SU-DHL-6 (cell line): ENCODE measurements at regions not wholly inside any gene's neighbourhood (a gene's known extent, or its start where the extent isn't known, plus 50 kb on each side); places are given as distances from the start of the nearest gene placed in this dataset.

Source experiments
- H2AFZ ChIP-seq: fragments of 200-600 bp; sonication (generic); 2 replicates; pipeline ENCODE4 v1.6.1; 2014; ENCODE audit warnings: low read depth, mild to moderate bottlenecking, moderate library complexity, mixed read lengths, antibody characterized with exemption, low read length; ENCODE audit not compliant: severe bottlenecking
- H3F3A ChIP-seq: fragments of 200-600 bp; shearing (Covaris generic); 2 replicates; pipeline ENCODE4 v1.6.0; 2016; ENCODE audit warnings: antibody characterized with exemption, mild to moderate bottlenecking; ENCODE audit not compliant: insufficient read depth
- H3K27ac ChIP-seq: fragments of 200-600 bp; sonication (generic); 2 replicates; pipeline ENCODE4 v1.5.1; 2016; ENCODE audit warnings: low read depth, mild to moderate bottlenecking, low read length, moderate library complexity, mixed read lengths
- H3K27me3 ChIP-seq: fragments of 200-600 bp; sonication (generic), shearing (Covaris generic); 2 replicates; pipeline ENCODE4 v1.6.0; 2014; ENCODE audit warnings: mild to moderate bottlenecking, low read length
- H3K36me3 ChIP-seq: fragments of 200-600 bp; sonication (generic); 2 replicates; pipeline ENCODE4 v1.6.1; 2014; ENCODE audit warnings: mild to moderate bottlenecking, low read length, mixed read lengths
- H3K4me2 ChIP-seq: fragments of 300-600, 200-600 bp; shearing (Covaris generic), sonication (generic); 2 replicates; pipeline ENCODE4 v1.6.0; 2014; ENCODE audit warnings: low read length, low read depth, mild to moderate bottlenecking; ENCODE audit not compliant: poor library complexity, severe bottlenecking
- H3K4me3 ChIP-seq: fragments of 200-600 bp; sonication (generic); 2 replicates; pipeline ENCODE4 v1.5.1; 2014; ENCODE audit warnings: antibody characterized with exemption, low read length, mild to moderate bottlenecking, mixed read lengths; ENCODE audit not compliant: insufficient read depth, poor library complexity, severe bottlenecking
- H3K79me2 ChIP-seq: fragments of 200-600 bp; sonication (generic); 2 replicates; pipeline ENCODE4 v1.6.1; 2014; ENCODE audit warnings: mild to moderate bottlenecking, low read length, moderate library complexity; ENCODE audit not compliant: insufficient read depth
- H3K9ac ChIP-seq: fragments of 200-600 bp; sonication (generic); 2 replicates; pipeline ENCODE4 v1.7.0; 2014; ENCODE audit warnings: mild to moderate bottlenecking, low read length
- H3K9me2 ChIP-seq: fragments of 200-600 bp; sonication (generic); replicated peaks from 2 replicates; pipeline ENCODE4 v1.6.1; 2014; ENCODE audit warnings: low read length; ENCODE audit not compliant: insufficient read depth
- H3K9me3 ChIP-seq: fragments of 200-600 bp; sonication (generic); 2 replicates; pipeline ENCODE4 v1.6.1; 2014; ENCODE audit warnings: low read length, mixed read lengths; ENCODE audit not compliant: insufficient read depth
- H4K20me1 ChIP-seq: fragments of 200-600 bp; sonication (generic); 2 replicates; pipeline ENCODE4 v1.6.1; 2014; ENCODE audit warnings: low read depth, mild to moderate bottlenecking, antibody characterized with exemption, low read length, moderate library complexity, mixed read lengths
- CTCF ChIP-seq: fragments of 200-600 bp; sonication (generic); IDR thresholded peaks from one replicate; pipeline ENCODE4 v1.5.1; 2017; ENCODE audit warnings: antibody characterized with exemption, mild to moderate bottlenecking, low read length, moderate library complexity; ENCODE audit not compliant: insufficient read depth, poor library complexity, severe bottlenecking
- EZH2phosphoT487 ChIP-seq: fragments of 200-600 bp; sonication (generic), shearing (Covaris generic); conservative IDR thresholded peaks from 2 replicates; pipeline ENCODE4 v1.6.1; 2018; ENCODE audit warnings: mild to moderate bottlenecking, antibody characterized with exemption, low read length, moderate library complexity, mixed read lengths

GRCh38 chr13:34420702-34421346 is 521.2 kb upstream of the NBEA start:
- Histone ChIP-seq H3K9me2 (no peaks in the 10 kb centered on the region), H3K36me3 (no peaks in the 10 kb centered on the region), H3K79me2 (no peaks in the 10 kb centered on the region), H3K9ac (no peak overlapping the region), H3K9me3 (no peaks in the 10 kb centered on the region), H3K27ac (no peak overlapping the region), H4K20me1 (no peaks in the 10 kb centered on the region), H2AFZ (no peak overlapping the region), H3F3A (no peaks in the 10 kb centered on the region), H3K4me3 (no peak overlapping the region), H3K4me2 (no peak overlapping the region), H3K27me3 (no peaks in the 10 kb centered on the region)
- no peak for TF ChIP-seq EZH2phosphoT487
- TF ChIP-seq CTCF: no peak

GRCh38 chr13:34421347-34421719 is 520.7 kb upstream of the NBEA start:
- Histone ChIP-seq H3K27ac (no peak overlapping the region), H3F3A (no peaks in the 10 kb centered on the region), H3K9ac (no peak overlapping the region), H3K9me2 (no peaks in the 10 kb centered on the region), H2AFZ (no peak overlapping the region), H3K4me2 (no peak overlapping the region), H4K20me1 (no peaks in the 10 kb centered on the region), H3K9me3 (no peaks in the 10 kb centered on the region), H3K27me3 (no peaks in the 10 kb centered on the region), H3K79me2 (no peaks in the 10 kb centered on the region), H3K36me3 (no peaks in the 10 kb centered on the region), H3K4me3 (no peak overlapping the region)
- TF ChIP-seq EZH2phosphoT487: no peak
- TF ChIP-seq CTCF: no peak

DNA sequence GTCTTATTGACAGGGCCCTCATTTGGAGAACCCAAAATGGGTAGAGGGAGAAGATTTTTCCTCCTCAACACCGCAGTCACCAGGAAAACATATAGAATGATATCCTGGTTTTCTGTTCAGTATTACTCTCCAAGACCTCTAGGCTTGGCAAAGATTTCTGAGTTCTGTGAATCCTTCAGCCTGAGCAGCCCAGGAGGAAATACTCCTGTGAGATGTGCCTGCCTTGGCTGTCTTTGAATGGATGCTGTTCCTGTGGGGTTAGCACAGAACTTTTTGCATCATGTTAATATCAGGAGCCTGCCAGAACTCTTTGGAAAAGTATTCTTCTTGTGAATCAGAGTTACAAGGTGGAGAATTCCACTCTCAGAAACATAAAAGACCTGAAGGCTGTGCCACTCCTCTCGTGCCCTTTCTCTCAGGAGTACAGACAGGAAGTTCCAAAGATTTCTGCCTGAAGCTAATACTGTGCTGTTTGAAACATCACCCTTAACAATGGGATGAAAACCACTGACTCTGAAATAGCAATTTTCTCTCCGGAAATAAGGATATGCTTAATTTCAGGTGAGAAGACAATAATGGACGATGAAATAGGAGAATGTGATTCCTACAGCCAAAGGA is 520.1 kb upstream of the NBEA start:
- H4K20me1 ChIP-seq: no peaks in the 10 kb centered on the region
- H3K27ac ChIP-seq: no peak overlapping the region
- no peak overlapping the region for H3K9ac ChIP-seq
- no peak overlapping the region for H2AFZ ChIP-seq
- no peaks in the 10 kb centered on the region for H3K9me2 ChIP-seq
- no peaks in the 10 kb centered on the region for H3K27me3 ChIP-seq
- no peaks in the 10 kb centered on the region for H3F3A ChIP-seq
- H3K9me3 ChIP-seq: no peaks in the 10 kb centered on the region
- no peak overlapping the region for H3K4me3 ChIP-seq
- no peaks in the 10 kb centered on the region for H3K36me3 ChIP-seq
- no peak overlapping the region for H3K4me2 ChIP-seq
- TF ChIP-seq EZH2phosphoT487 (no peak), CTCF (no peak)
- H3K79me2 ChIP-seq: no peaks in the 10 kb centered on the region
